ENCODE measurements at regions not wholly inside any gene's neighbourhood (a gene's known extent, or its start where the extent isn't known, plus 50 kb on each side); places are given as distances from the start of the nearest gene placed in this dataset.

- TF ChIP-seq RCOR1 (IDR thresholded peaks at IDR 0.05; ENCODE audit: insufficient replicate concordance, low read length), result no peak
- TF ChIP-seq FOS (IDR thresholded peaks at IDR 0.05; ENCODE audit: low read depth, low read length), result no peak
- no peak for TF ChIP-seq RFX5 (IDR thresholded peaks at IDR 0.05; ENCODE audit: low read depth, low read length)
- no peak for TF ChIP-seq CTCF (conservative IDR thresholded peaks at IDR 0.05; ENCODE audit: low read depth, low read length)
- no peak for TF ChIP-seq CHD1 (IDR thresholded peaks at IDR 0.05; ENCODE audit: low read depth, low read length)
- TF ChIP-seq POLR2A (IDR thresholded peaks at IDR 0.05; ENCODE audit: low read depth, low read length), result no peak
- TF ChIP-seq MAZ (IDR thresholded peaks at IDR 0.05; ENCODE audit: borderline replicate concordance, low read depth, low read length), result no peak
- TF ChIP-seq RAD21 (IDR thresholded peaks at IDR 0.05; ENCODE audit: low read length), result no peak
- no peak for TF ChIP-seq USF2 (IDR thresholded peaks at IDR 0.05; ENCODE audit: low read depth, low read length)
- no peak for TF ChIP-seq SMC3 (IDR thresholded peaks at IDR 0.05; ENCODE audit: low read depth, low read length)
Measured at GRCh38 chr13:33366469-33367062, 81.0 kb upstream of the STARD13 start.

Measured in IMR-90 (cell line).